GM18517 (cell line): ENCODE measurements at regions not wholly inside any gene's neighbourhood (a gene's known extent, or its start where the extent isn't known, plus 50 kb on each side); places are given as distances from the start of the nearest gene placed in this dataset.
"Not testable (repeated sequence)": the region's sequence is repeated elsewhere in the genome, so short reads cannot be mapped to it uniquely, and the experiment has no call there.

Experiments used
- ATAC-seq: cut with Tn5 transposase; IDR thresholded peaks from one replicate; pipeline ENCODE4 v1.9.1; 2021; ENCODE audit warnings: mild to moderate bottlenecking, moderate library complexity; ENCODE audit not compliant: unreplicated experiment

- peak; percentile 40 for ATAC-seq
Measured at GRCh38 chr14:71355324-71356201, 448.3 kb downstream of the PCNX1 start.

GRCh38 chr14:71358209-71358931 lies 451.1 kb downstream of the PCNX1 start:
- no peak for ATAC-seq

- ATAC-seq: not testable (repeated sequence)
Measured at GRCh38 chr14:71358932-71359421, 451.7 kb downstream of the PCNX1 start.

GRCh38 chr14:71359823-71360222 lies 452.6 kb downstream of the PCNX1 start:
- ATAC-seq: no peak

GRCh38 chr14:71361336-71361735 lies 454.1 kb downstream of the PCNX1 start:
- ATAC-seq: no peak

GRCh38 chr14:71361874-71362273 lies 454.6 kb downstream of the PCNX1 start:
- no peak for ATAC-seq

GRCh38 chr14:71362282-71362681 lies 455.0 kb downstream of the PCNX1 start:
- ATAC-seq: no peak

GRCh38 chr14:71362920-71363584 lies 455.8 kb downstream of the PCNX1 start:
- no peak for ATAC-seq

GRCh38 chr14:71363946-71364925 lies 457.0 kb downstream of the PCNX1 start:
- no peak for ATAC-seq

GRCh38 chr14:71365361-71365760 lies 458.1 kb downstream of the PCNX1 start:
- ATAC-seq: no peak

- no peak for ATAC-seq
Measured at GRCh38 chr14:71366861-71367260, 459.6 kb downstream of the PCNX1 start.

- ATAC-seq: no peak
Measured at GRCh38 chr14:71371711-71372396, 464.6 kb downstream of the PCNX1 start.

GRCh38 chr14:71372411-71372838 lies 465.2 kb downstream of the PCNX1 start:
- no peak for ATAC-seq

GRCh38 chr14:71373773-71374172 lies 466.5 kb downstream of the PCNX1 start:
- ATAC-seq: no peak

- no peak for ATAC-seq
Measured at GRCh38 chr14:71374989-71375388, 467.7 kb downstream of the PCNX1 start.

- ATAC-seq: no peak
Measured at GRCh38 chr14:71377099-71377498, 469.8 kb downstream of the PCNX1 start.

GRCh38 chr14:71380271-71380670 lies 473.0 kb downstream of the PCNX1 start:
- no peak for ATAC-seq

GRCh38 chr14:71381814-71382213 lies 474.6 kb downstream of the PCNX1 start:
- ATAC-seq: no peak

GRCh38 chr14:71382315-71382714 lies 475.1 kb downstream of the PCNX1 start:
- ATAC-seq: no peak

GRCh38 chr14:71383510-71383909 lies 476.3 kb downstream of the PCNX1 start:
- no peak for ATAC-seq
